GM18511 (cell line): ENCODE measurements at regions not wholly inside any gene's neighbourhood (a gene's known extent, or its start where the extent isn't known, plus 50 kb on each side); places are given as distances from the start of the nearest gene placed in this dataset.
"Not testable (repeated sequence)": the region's sequence is repeated elsewhere in the genome, so short reads cannot be mapped to it uniquely, and the experiment has no call there.

Experiments used
- ATAC-seq: cut with Tn5 transposase; IDR thresholded peaks from one replicate; pipeline ENCODE4 v1.9.1; 2021; ENCODE audit warnings: mild to moderate bottlenecking, moderate library complexity; ENCODE audit not compliant: unreplicated experiment

DNA sequence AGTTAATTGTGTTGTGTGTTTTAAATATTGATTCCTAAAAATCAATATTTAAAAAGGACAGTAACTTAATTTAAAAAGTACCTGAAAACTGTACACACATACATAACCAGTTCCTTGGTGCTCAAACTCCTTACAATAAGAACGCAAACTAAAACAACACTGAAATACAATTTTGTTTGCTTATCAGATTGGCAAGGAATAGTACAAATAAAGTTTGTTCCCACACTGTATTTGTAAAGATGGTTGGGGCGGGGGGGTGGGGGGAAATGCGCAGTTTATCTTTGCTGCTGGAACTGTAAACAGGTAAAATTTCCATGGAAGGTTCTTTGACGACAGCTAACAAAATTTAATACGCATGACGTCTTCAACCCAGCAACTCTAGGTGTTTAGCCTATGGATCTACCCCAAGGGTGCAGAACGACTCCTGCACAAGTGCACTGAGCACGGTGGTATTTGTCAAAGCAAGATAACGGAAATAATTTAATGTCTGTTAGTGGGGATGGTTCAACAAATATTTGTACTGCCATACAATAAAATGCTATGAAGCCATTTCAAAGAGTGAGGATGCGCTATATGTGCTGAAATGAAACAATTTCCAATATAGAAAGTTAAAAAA is 96.5 kb downstream of the ING1 start:
- no peak for ATAC-seq

DNA sequence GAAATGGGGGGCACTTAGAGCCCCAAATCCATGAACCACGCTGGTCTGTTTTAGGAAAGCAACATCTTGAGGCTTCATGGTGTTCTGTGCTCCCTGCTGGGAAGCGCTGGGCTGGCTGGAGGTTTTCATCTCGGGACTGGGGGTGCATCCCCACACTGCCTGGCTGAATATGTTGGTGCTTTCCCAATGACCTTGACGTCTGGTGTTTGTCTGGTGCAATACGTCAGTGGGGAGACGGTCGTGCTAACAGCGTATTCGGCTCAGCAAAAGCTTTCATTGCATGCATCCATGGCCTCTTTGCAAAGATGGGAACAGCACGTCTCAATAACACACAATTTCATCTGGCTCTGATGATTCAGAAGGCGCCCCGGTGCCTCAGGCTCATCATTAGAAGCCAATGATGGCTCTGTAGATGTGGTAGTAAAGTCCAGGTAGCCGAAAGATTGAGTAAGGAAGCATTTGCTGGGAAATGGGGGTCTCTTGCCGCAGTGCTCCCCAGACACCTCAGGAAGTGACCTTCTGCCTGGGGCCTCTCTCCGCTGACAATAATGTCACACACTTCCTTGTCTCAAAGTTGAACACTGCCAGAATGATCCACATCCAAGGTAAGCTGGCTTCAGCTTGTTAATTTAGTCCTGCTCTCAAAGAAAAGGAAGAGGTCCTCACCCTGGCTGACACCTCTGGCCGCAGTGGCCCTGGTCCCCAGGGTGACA is 97.7 kb downstream of the ING1 start:
- ATAC-seq: no peak

DNA sequence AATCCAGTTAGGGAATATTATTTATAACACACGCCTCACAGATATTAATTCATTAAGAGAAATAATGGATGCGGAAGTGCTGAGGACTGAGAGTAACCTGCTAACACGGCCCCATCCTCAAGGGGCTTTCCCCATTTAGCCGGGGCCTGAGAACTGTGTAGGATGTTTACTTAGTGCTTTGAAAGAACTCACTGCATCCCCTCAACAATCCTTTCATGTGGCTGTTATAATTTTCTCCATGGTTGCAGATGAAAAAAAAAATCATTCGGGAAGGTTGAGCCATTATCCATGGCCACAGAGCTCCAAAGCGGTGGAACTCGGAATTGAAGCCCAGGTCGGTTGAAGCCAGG is 98.2 kb downstream of the ING1 start:
- no peak for ATAC-seq

DNA sequence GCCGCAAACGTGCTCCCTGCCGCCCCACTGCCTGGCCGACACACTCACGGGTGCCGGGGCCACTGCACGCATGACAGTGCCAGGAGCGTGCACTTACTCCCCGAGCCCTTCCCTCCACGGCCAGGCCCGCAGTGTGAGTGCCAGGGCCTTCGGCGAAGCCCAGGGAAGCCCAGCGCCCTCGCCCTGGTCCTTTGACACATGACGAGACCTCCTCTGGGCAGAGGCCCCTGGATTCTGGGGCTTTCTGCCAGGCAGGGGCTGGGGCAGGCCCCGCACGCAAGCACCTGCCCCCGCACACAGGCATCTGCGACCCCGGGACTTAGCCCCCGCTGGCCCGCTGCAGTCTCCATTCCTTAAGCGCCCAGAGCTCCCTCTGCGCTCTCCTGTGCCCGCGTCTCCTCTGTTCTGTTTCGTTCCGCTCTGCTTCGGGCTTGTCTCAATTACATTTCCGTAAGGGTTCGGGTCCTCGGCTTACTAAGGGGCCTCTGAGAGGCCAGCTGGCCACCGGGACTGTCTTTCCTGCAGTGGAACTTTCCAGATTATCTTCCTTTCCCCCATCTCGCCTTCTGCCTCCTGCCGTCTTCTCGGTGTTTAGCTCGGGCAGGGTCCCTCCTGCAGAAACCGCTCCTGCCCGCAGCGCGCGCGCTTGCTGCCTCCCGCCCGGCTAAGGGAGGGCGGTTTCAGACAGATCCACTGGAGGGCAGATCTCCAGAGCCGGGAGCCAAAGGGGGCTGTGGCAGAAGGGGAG is 98.8 kb downstream of the ING1 start:
- no peak for ATAC-seq

DNA sequence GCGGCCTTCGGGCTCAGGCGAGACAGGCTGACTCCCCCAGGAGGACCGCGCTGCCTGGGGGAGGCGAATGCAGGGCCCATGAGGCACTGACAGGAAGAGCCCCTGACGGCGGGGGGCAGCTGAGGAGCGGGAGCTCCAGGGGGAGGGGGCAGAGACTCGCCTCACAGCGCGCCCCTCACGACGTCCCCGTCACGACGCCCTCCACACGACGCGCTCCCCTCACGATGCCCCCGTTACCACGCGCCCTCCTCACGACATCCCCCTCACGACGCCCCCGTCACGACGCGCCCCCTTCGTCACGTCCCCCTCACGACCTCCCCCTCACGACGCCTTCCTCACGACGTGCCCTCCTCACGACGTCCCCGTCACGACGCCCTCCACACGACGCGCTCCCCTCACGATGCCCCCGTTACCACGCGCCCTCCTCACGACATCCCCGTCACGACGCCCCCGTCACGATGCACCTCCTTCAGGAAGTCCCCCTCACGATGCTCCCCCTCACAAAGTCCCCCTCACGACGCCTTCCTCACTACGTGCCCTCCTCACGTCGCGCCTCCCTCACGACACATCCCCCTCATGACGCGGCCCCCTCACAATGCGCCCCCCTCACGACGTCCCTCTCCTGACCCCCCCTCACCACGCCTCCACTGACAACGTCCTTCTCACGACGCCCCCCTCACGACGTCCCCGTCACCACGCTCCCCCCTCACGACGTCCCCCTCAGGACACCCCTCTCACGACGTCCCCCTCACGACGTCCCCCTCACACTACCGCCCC is 99.6 kb downstream of the ING1 start:
- no peak for ATAC-seq

DNA sequence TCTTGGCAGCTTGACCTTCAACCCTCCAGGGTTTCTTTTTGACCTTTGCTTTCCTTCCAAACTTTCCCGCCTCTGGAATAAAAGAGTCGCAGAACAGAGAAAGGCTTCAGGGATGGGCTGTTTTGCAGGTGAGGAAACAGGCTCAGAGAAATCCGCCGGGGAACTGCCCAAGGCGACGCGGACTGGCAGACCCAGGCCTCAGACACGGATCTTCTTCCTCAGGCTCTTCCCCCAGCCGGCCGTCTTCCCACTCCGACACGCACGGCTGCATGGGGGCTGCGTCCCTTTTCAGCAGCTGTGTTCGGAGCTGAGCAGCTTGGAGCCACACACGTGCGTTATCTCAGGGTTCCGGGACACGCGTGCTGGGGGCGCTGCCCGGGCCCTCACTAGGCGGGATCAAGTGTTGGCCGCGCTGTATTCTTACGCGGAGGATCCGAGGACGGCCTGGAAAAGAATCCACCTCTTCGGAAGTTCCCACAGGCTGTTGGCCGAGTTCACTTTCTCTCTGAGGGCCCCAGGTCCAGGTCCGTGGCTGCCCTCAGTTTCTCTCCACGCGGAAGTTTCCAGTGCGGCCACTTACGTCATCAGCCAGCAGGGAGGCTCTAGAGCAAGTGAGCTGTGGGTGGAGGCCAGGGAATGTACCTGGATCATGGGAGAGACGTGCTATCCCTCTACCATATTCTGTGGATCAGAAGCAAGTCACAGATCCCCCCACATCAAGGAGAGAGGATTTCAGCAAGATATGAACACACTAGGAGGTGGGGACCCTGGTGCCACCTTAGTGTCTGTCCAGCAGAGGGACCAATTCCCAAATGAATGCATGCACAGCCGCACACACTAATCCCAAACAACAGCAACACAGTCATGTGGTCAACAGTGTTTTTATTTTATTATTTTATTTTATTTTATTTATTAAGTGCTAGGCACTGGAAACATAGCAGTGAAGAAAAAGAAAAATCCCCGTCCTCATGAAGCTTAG is 100.4 kb downstream of the ING1 start:
- no peak for ATAC-seq

DNA sequence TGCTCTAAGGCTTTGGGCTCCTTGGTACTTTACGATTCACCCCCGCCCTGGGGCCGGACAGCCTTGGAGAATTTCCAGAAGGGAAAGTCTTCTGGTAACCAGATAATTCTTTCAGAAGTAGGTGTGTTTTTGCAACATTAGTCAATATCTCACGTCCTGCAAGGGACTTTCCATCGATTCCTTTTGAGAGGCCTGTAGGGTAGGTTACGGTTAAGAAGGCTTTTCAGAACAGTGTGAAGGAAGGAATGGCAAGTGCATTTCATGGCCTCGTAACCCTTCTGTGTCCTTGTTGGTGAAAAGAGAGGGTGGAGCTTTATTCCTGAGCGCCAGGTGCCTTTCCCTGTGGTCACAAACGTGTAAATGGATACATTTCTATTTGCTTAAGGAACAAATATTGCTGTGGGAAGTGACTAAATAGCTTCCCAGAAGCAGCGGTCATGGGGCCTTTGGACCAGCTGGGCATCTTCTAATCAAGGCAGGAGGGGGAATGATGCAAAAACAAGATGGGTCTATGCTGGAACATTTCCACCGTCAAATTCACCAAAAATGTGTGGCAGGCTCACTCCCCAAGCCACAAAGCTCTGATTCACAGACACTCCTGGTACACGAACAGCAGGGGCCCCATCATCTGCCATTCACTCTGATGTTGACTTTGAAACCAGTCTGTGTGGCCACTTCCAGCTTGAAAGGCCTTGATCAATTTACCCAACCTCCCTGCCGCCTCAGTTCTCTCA is 99.2 kb downstream of the ANKRD10 start:
- no peak for ATAC-seq

DNA sequence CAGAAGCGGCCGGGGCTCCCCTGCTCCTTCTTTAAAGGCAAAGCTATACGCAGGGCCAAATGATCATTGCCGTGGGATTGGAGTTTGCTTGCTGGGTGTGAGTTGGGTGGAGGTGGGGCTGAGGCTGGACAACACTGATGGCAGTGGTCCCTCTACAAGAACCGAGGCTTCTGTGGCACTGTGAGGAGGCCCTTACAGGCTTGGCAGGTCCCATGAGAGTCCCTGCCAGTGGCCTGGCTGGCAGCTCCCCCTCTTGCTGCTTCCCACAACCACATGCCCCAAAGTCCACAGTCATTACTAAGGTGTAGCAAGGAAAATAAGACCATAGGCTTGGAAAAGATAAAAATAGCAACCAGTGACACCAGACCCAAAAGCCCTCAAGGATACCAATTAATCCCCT is 98.4 kb downstream of the ANKRD10 start:
- ATAC-seq: no peak

DNA sequence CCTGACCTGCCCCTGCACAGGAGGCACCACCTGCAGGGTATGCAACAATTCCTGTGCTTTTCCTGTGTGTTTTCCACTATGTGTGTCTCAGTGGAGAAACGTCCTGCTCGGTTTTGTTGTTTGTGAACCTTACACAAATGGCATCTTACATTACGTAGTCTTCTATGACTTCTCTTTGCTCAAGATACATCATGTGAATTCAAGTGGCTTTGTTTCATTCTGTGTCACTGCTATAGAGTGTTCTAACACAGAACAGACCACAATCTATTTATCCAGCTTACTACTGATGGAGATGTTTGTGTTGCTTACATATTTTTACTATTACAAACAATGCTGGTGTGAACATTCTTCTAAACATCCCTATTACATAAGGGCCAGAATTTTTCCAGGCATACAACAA is 97.7 kb downstream of the ANKRD10 start:
- ATAC-seq: no peak

DNA sequence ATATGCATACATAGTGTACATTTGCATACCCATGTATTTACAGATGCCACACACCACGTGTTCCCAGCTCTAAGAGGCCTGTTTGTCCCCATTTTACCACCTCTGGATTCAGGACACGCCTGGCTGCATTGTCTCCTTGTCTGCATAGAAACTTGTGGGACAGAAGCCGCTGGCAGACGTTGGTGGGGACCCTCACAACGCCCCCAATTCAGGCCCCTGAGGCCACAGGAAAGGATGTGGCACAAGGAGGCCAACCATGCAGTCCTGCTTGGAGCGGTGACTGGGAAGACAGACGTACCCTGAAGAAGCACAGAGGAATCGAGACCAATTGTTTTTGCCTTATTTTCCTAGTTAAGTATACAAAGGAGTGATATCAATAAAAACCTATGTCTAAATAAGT is 96.1 kb downstream of the ANKRD10 start:
- ATAC-seq: no peak

DNA sequence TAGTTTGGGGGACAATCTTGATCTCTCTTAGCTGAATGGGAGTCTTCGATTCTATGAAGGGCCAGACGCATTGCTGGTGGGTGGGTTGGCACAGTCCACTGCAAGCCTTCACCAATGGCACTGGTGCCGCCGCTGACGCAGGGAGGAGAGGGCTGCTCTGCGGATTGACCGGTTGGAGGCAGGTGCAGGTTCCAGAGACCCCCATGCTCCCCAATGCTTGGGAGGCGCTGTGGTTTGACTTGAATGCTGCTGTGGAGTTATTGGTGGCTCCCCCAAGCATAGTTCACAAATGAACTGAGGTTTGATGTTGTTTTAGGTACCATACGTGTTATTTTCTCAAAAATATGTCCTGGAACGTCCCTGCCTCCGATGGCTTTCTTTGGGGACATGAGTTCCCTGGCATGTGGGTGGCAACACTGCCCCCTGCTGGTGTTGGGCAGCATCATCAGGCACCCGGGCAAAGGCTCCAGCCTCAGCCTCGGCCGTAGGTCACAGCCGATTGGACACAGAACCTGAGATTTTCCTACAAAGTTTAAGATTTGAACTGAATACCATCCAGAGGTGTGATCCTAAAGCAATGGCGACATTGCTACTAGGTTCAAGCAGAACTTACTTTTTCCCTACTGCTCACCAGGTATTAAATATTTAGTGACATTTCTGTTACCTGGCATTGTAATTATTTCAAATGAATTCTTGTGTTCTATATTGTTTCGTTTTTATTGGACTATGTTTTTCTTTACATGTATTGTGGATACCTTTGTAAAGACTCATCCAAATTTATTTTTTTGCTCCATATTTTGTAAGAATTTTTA is 95.5 kb downstream of the ANKRD10 start:
- ATAC-seq: peak; percentile 88

DNA sequence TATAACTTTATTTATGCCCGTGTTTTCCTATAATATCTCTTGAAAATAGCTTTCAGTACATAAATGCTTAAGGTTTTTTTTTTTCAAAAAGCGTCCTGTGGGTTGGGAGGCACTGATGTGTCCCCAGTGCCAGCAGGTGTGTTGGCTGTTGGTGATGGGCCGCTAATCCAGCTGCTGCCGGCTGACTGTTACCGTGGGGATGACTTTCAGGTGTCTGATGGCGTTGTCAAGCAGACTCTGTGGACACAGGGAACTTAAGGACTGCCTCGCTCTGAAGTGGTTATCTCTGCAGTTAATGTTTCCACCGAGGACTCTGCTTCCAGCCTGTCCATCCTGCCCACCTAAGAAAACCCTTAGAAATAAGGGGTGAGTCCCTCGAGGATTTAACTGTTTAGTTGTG is 94.5 kb downstream of the ANKRD10 start:
- ATAC-seq: no peak

DNA sequence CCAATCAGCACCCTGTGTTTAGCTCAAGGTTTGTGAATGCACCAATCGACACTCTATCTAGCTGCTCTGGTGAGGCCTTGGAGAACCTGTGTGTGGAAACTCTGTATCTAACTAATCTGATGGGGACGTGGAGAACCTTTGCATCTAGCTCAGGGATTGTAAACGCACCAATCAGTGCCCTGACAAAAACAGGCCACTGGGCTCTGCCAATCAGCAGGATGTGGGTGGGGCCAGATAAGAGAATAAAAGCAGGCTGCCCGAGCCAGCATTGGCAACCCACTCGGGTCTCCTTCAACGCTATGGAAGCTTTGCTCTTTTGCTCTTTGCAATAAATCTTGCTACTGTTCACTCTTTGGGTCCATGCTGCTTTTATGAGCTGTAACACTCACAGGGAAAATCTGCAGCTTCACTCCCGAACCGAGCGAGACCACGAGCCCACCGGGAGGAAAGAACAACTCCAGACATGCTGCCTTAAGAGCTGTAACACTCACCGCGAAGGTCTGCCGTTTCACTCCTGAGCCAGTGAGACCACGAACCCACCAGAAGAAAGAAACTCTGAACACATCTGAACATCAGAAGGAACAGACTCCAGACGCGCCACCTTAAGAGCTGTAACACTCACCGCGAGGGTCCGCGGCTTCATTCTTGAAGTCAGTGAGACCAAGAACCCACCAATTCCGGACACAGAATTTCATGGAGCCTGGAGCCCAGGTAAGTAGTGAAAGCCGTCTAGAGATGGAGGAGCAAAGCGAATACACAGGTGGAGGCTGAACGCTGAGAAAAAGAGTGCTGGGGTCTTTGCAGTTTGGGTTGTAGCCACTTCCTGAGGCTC is 92.8 kb downstream of the ANKRD10 start:
- not testable (repeated sequence) for ATAC-seq

DNA sequence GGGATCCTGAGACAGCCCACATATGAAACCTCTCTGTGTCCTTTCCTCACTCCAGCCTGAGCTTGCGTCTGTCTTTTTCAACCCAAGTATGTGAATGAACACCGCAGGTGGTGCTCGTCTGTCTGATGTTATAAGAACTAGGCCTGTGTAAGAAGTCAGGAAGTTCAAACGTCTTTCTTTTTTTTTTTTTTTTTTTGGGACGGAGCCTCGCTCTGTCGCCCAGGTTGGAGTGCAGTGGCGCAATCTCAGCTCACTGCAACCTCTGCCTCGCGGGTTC is 92.3 kb downstream of the ANKRD10 start:
- ATAC-seq: no peak

DNA sequence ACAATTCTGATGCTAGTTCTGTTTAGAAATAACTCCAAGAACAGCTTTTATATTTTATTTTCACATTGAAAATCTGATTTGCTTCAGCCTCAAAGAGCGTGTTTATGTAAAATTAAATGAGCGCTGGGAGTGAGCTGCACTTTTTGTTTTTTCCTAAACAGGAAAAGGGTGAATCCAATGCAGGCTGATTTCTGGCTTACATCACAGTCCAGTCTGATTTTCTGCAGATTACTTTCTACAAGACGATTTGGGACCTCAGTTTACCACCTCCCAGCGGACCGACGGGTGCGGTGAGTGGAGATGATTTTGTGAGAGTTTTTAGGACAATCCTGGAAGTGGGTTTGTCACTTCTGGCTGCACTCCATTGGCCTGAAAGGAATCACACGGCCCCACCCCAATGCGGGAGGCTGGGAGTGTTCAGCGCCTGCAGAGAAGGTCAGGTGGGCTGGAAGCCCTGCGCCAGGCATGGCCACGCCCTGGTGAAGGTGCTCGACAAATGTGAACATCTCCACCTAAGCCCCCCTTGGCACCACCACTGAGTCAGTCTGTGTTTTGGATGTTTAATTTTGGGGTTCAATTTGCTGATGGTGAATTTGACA is 90.1 kb downstream of the ANKRD10 start:
- no peak for ATAC-seq

DNA sequence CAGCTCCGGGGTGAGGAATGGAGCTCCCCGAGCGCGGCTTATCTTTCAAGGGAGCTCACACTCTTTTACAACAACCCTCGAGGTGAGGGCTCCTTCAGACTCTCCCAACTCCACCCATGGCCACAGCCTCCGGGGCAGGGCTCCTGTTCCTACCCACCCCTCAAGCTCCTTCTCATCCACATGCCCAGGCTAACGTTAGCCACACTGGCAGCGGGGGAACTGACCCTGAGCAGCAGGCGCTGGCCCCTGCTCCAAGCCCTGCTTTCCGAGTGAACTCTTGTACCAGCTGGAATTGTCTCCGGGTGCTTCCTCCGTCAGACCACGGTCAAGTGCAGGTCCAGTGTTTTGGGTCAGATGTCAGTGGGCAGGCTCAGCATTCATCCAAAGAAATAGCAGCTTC is 89.4 kb downstream of the ANKRD10 start:
- no peak for ATAC-seq

DNA sequence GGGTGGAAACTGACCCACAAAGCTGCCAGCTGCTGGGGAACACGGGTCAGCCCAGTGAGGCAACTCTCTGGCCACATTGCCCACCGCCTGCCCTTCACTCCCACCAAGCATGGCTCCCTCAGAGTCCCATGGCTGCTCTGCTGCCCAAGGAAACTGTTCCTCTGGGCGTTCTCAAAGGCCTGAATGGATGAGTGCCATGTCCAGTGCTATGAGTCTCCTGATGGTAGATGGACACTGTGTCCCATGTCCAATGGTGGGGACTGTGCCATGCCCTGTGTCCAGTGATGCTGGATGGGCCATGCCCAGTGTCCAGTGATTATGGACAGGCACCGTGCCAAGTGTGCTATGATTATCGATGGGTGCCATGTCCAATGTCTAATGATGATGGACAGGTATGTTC is 88.8 kb downstream of the ANKRD10 start:
- ATAC-seq: no peak
